H9 (cell line): ENCODE measurements at regions not wholly inside any gene's neighbourhood (a gene's known extent, or its start where the extent isn't known, plus 50 kb on each side); places are given as distances from the start of the nearest gene placed in this dataset.

Experiments
- DNase-seq: peaks from one replicate; pipeline ENCODE4 v3.0.0-alpha.2; 2017
- H2AFZ ChIP-seq: one replicate; pipeline ENCODE4 v1.6.1; 2013; ENCODE audit warnings: mild to moderate bottlenecking, low read length, control low read depth, moderate library complexity
- H2AK5ac ChIP-seq: 2 replicates; pipeline ENCODE4 v1.6.1; 2013; ENCODE audit warnings: low read length, control low read depth, mixed read lengths; ENCODE audit not compliant: insufficient read length
- H2BK120ac ChIP-seq: one replicate; pipeline ENCODE4 v1.6.1; 2013; ENCODE audit warnings: low read depth, mild to moderate bottlenecking, low read length, control low read depth, inconsistent platforms; ENCODE audit not compliant: poor library complexity, severe bottlenecking
- H2BK12ac ChIP-seq: 2 replicates; pipeline ENCODE4 v1.6.1; 2013; ENCODE audit warnings: low read length, control low read depth, mixed read lengths, low read depth; ENCODE audit not compliant: insufficient read length
- H2BK15ac ChIP-seq: 2 replicates; pipeline ENCODE4 v1.6.1; 2013; ENCODE audit warnings: low read depth, low read length, control low read depth
- H2BK20ac ChIP-seq: one replicate; pipeline ENCODE4 v1.6.1; 2013; ENCODE audit warnings: low read depth, mild to moderate bottlenecking, low read length, control low read depth, inconsistent platforms; ENCODE audit not compliant: poor library complexity, severe bottlenecking
- H2BK5ac ChIP-seq: 2 replicates; pipeline ENCODE4 v1.6.1; 2013; ENCODE audit warnings: low read length, control low read depth, mixed read lengths; ENCODE audit not compliant: insufficient read length
- H3K14ac ChIP-seq: 2 replicates; pipeline ENCODE4 v1.6.1; 2013; ENCODE audit warnings: low read length, control low read depth; ENCODE audit not compliant: insufficient read depth
- H3K18ac ChIP-seq: 2 replicates; pipeline ENCODE4 v1.6.1; 2013; ENCODE audit warnings: low read depth, mild to moderate bottlenecking, mixed read lengths, low read length, control low read depth; ENCODE audit not compliant: insufficient read length
- H3K23ac ChIP-seq: 2 replicates; pipeline ENCODE4 v1.6.1; 2013; ENCODE audit warnings: low read length, control low read depth, mixed read lengths, low read depth; ENCODE audit not compliant: insufficient read length
- H3K23me2 ChIP-seq: 2 replicates; pipeline ENCODE4 v1.6.1; 2013; ENCODE audit warnings: low read depth, mild to moderate bottlenecking, mixed read lengths, low read length, control low read depth; ENCODE audit not compliant: insufficient read length, poor library complexity, severe bottlenecking
- H3K27ac ChIP-seq: 2 replicates; pipeline ENCODE4 v1.5.1; 2013; ENCODE audit warnings: low read length, control low read depth, mixed read lengths, low read depth; ENCODE audit not compliant: insufficient read length
- H3K27me3 ChIP-seq: 2 replicates; pipeline ENCODE4 v1.6.1; 2013; ENCODE audit warnings: low read length, control low read depth, inconsistent platforms; ENCODE audit not compliant: insufficient read depth
- H3K4ac ChIP-seq: 2 replicates; pipeline ENCODE4 v1.6.1; 2013; ENCODE audit warnings: low read depth, mild to moderate bottlenecking, control low read depth, inconsistent platforms, low read length, moderate library complexity
- H3K4me1 ChIP-seq: 2 replicates; pipeline ENCODE4 v1.6.1; 2013; ENCODE audit warnings: low read length, control low read depth, inconsistent platforms; ENCODE audit not compliant: insufficient read depth
- H3K4me2 ChIP-seq: 2 replicates; pipeline ENCODE4 v1.6.1; 2013; ENCODE audit warnings: low read length, control low read depth, mixed read lengths; ENCODE audit not compliant: insufficient read length, insufficient read depth
- H3K56ac ChIP-seq: 2 replicates; pipeline ENCODE4 v1.6.1; 2013; ENCODE audit warnings: low read depth, mild to moderate bottlenecking, mixed read lengths, low read length, control low read depth; ENCODE audit not compliant: insufficient read length
- H3K79me1 ChIP-seq: 2 replicates; pipeline ENCODE4 v1.6.1; 2013; ENCODE audit warnings: low read depth, mild to moderate bottlenecking, moderate library complexity, low read length, control low read depth, inconsistent platforms; ENCODE audit not compliant: insufficient read depth, poor library complexity, severe bottlenecking
- H3K79me2 ChIP-seq: 2 replicates; pipeline ENCODE4 v1.6.1; 2013; ENCODE audit warnings: low read length, control low read depth, inconsistent platforms; ENCODE audit not compliant: insufficient read depth
- H3K9ac ChIP-seq: 2 replicates; pipeline ENCODE4 v1.6.1; 2013; ENCODE audit warnings: low read length, control low read depth, mixed read lengths; ENCODE audit not compliant: insufficient read length; ENCODE audit errors: extremely low read depth
- H3K9me3 ChIP-seq: one replicate; pipeline ENCODE4 v1.6.1; 2013; ENCODE audit warnings: low read depth, low read length, inconsistent platforms; ENCODE audit not compliant: control insufficient read depth
- H3T11ph ChIP-seq: one replicate; pipeline ENCODE4 v1.6.1; 2013; ENCODE audit warnings: mild to moderate bottlenecking, low read length, control low read depth, inconsistent platforms
- H4K20me1 ChIP-seq: one replicate; pipeline ENCODE4 v1.6.1; 2013; ENCODE audit not compliant: control insufficient read depth, insufficient read length, insufficient read depth
- H4K5ac ChIP-seq: 2 replicates; pipeline ENCODE4 v1.6.1; 2013; ENCODE audit warnings: low read depth, mild to moderate bottlenecking, mixed read lengths, low read length, control low read depth; ENCODE audit not compliant: insufficient read length
- H4K8ac ChIP-seq: replicated peaks from 2 replicates; pipeline ENCODE4 v1.6.1; 2013; ENCODE audit warnings: low read length, control low read depth, mixed read lengths, low read depth; ENCODE audit not compliant: insufficient read length
- H4K91ac ChIP-seq: 2 replicates; pipeline ENCODE4 v1.6.1; 2013; ENCODE audit warnings: low read depth, mild to moderate bottlenecking, moderate library complexity, mixed read lengths, low read length, control low read depth; ENCODE audit not compliant: insufficient read length
- H3K27ac Mint-ChIP-seq, 3 experiments: 2 replicates in 2 of 3; 3 replicates in 1 of 3; pipeline ENCODE4 v1.8.0; 2020 to 2021; ENCODE audit warnings: mixed read lengths in 3 of 3, mild to moderate bottlenecking in 1 of 3, moderate library complexity in 1 of 3
- H3K27me3 Mint-ChIP-seq: 2 replicates; pipeline ENCODE4 v1.8.0; 2021; ENCODE audit warnings: low read depth, mild to moderate bottlenecking, moderate library complexity, mixed read lengths
- H3K36me3 Mint-ChIP-seq, 3 experiments: 2 replicates in 2 of 3; 3 replicates in 1 of 3; pipeline ENCODE4 v1.8.0; 2020 to 2021; ENCODE audit warnings: low read depth in 3 of 3, mixed read lengths in 3 of 3; ENCODE audit not compliant: insufficient read depth in 1 of 3
- H3K4me1 Mint-ChIP-seq, 2 experiments: 2 replicates each; pipeline ENCODE4 v1.8.0; 2020; ENCODE audit warnings: mixed read lengths in 2 of 2
- H3K4me3 Mint-ChIP-seq, 2 experiments: 2 replicates in 1 of 2; 3 replicates in 1 of 2; pipeline ENCODE4 v1.8.0; 2020 to 2021; ENCODE audit warnings: mild to moderate bottlenecking in 2 of 2, mixed read lengths in 2 of 2, moderate library complexity in 1 of 2
- H3K9me3 Mint-ChIP-seq, 2 experiments: 2 replicates in 1 of 2; 3 replicates in 1 of 2; pipeline ENCODE4 v1.8.0; 2020; ENCODE audit warnings: mild to moderate bottlenecking in 2 of 2, mixed read lengths in 2 of 2, moderate library complexity in 1 of 2
- WGBS: extraction: QIAGEN DNeasy Blood & Tissue Kit; methylation state at CpG from one replicate; pipeline ENCODE4 v1.1.7; 2013; ENCODE audit warnings: missing lambda C conversion rate, low lambda C conversion rate, mixed read lengths; ENCODE audit not compliant: insufficient read length; ENCODE audit errors: extremely low coverage; 5-methylcytosine and 5-hydroxymethylcytosine counted together
- TF ChIP-seq, protein P1 (sequence below): fragments of 200-600 bp; sonication (generic); conservative IDR thresholded peaks from 3 replicates; pipeline ENCODE4 v1.8.0; 2021; ENCODE audit warnings: antibody characterized with exemption, mild to moderate bottlenecking

- H3K79me1 ChIP-seq: no peaks in the 10 kb centered on the region
- no CpG with 5 or more reads among the region's 2 CpGs for WGBS
These were observed 155.7 kb upstream of the STEAP1 start for GRCh38 chr7:89998554-89998953.

More at GRCh38 chr7:89998554-89998953, 155.7 kb upstream of the STEAP1 start:
- H3K9me3 Mint-ChIP-seq: peaks cover 5 to 6% of the 10 kb centered on the region in 2 experiments; a peak in 3 of 5 replicates
- H4K5ac ChIP-seq: no peak overlapping the region
- no peak overlapping the region for H3K23ac ChIP-seq
- H3K4me2 ChIP-seq: no peak overlapping the region
- no peak overlapping the region for H3K56ac ChIP-seq
- TF ChIP-seq, protein P1, sequence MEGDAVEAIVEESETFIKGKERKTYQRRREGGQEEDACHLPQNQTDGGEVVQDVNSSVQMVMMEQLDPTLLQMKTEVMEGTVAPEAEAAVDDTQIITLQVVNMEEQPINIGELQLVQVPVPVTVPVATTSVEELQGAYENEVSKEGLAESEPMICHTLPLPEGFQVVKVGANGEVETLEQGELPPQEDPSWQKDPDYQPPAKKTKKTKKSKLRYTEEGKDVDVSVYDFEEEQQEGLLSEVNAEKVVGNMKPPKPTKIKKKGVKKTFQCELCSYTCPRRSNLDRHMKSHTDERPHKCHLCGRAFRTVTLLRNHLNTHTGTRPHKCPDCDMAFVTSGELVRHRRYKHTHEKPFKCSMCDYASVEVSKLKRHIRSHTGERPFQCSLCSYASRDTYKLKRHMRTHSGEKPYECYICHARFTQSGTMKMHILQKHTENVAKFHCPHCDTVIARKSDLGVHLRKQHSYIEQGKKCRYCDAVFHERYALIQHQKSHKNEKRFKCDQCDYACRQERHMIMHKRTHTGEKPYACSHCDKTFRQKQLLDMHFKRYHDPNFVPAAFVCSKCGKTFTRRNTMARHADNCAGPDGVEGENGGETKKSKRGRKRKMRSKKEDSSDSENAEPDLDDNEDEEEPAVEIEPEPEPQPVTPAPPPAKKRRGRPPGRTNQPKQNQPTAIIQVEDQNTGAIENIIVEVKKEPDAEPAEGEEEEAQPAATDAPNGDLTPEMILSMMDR: no peak
- no peaks in the 10 kb centered on the region for H4K20me1 ChIP-seq
- H3K23me2 ChIP-seq: no peaks in the 10 kb centered on the region
- H3K27ac Mint-ChIP-seq: no peak overlapping the region
- no peak overlapping the region for H3K4ac ChIP-seq
- H2BK120ac ChIP-seq: no peak overlapping the region
- H2BK15ac ChIP-seq: no peak overlapping the region
- no peak overlapping the region for H2BK5ac ChIP-seq
- H4K8ac ChIP-seq: no peak overlapping the region
- H2AK5ac ChIP-seq: no peak overlapping the region
- peaks cover 0 to 13% (median 0%) of the 10 kb centered on the region in 3 experiments; a peak in 2 of 7 replicates for H3K36me3 Mint-ChIP-seq
- H2BK20ac ChIP-seq: no peak overlapping the region
- H2AFZ ChIP-seq: no peak overlapping the region
- no peak overlapping the region for H3K27ac ChIP-seq
- DNase-seq: no peak
- no peaks in the 10 kb centered on the region for H3K79me2 ChIP-seq
- no peaks in the 10 kb centered on the region for H3K27me3 ChIP-seq
- H3K9ac ChIP-seq: no peak overlapping the region
- H3T11ph ChIP-seq: no peak overlapping the region
- H3K27me3 Mint-ChIP-seq: no peaks in the 10 kb centered on the region
- peaks cover 0 to 7% of the 10 kb centered on the region in 2 experiments; a peak in 1 of 4 replicates for H3K4me1 Mint-ChIP-seq
- no peak overlapping the region for H4K91ac ChIP-seq
- no peak overlapping the region for H2BK12ac ChIP-seq
- no peak overlapping the region for H3K14ac ChIP-seq
- no peaks in the 10 kb centered on the region for H3K4me1 ChIP-seq
- no peak overlapping the region for H3K18ac ChIP-seq
- H3K4me3 Mint-ChIP-seq: no peak overlapping the region
- H3K9me3 ChIP-seq: no peaks in the 10 kb centered on the region
